GM21360 (cell line): ENCODE measurements at regions not wholly inside any gene's neighbourhood (a gene's known extent, or its start where the extent isn't known, plus 50 kb on each side); places are given as distances from the start of the nearest gene placed in this dataset.

Experiments
- ATAC-seq: cut with Tn5 transposase; IDR thresholded peaks from one replicate; pipeline ENCODE4 v1.9.1; 2021; ENCODE audit warnings: mild to moderate bottlenecking, moderate library complexity; ENCODE audit not compliant: unreplicated experiment

GRCh38 chr4:125891597-125892258 is 577.0 kb downstream of the FAT4 start:
- no peak for ATAC-seq

GRCh38 chr4:125904802-125905201 is 590.0 kb downstream of the FAT4 start:
- no peak for ATAC-seq

DNA sequence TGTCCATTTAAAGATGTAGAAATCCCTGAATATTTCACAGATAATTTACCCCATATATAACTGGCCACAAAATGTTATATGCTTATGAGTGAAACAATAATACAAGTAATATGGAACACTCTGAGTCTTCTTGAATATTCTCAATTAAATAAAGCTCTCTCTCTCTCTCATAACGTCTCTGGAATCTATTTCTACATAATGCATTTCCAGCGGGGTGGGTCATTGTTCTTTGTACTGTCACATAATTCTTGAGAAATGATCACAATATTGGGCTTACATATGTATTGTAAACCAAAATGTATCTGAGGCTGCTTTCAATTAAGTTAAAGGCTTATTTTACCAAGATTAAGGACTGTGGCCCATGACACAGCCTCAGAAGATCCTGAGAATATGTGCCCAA is 596.3 kb downstream of the FAT4 start:
- ATAC-seq, result no peak

GRCh38 chr4:125911481-125911880 is 596.7 kb downstream of the FAT4 start:
- no peak for ATAC-seq

GRCh38 chr4:125917559-125917958 is 602.8 kb downstream of the FAT4 start:
- no peak for ATAC-seq

DNA sequence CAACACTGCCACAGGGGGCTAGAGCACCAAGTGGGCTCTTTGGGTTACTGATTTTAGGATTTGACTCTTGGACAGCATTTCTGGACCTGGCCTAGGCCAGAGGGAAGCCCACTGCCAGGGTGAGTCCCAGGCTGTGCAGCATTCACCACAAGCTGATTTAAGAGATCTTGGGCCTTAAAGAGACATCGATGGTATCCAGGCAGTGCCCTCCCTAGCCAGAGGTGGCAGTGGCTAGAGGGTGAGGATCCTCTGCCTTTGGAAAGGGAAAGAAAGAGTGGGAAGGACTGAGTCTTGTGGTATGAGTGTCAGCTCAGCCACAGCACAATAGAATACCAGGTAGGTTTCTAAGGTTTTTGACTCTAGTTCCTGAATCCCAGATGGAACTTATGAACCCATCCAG is 613.9 kb downstream of the FAT4 start:
- no peak for ATAC-seq

GRCh38 chr4:125938541-125938940 is 623.8 kb downstream of the FAT4 start:
- ATAC-seq, result no peak

GRCh38 chr4:125940426-125940825 is 625.7 kb downstream of the FAT4 start:
- no peak for ATAC-seq

DNA sequence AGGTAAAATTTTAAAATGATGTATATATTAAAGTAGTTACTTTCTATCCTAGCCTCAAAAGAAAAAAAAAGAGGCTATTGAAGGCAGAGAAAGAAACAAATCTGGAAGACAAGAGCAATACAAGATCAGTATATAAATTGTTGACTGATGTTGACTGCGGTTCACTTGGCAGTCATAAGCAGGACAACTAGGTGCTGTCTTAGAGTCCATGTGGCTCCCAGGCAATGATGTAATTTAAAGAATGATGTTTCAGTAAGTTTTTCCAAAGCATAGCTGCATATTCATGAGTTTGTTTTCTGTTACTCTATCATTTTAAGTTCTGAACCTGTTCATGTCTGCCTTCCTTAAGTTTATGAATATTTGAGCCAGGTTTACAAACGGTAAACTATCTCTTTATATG is 630.2 kb downstream of the FAT4 start:
- no peak for ATAC-seq

- no peak for ATAC-seq
Observed at GRCh38 chr4:125948021-125948420, 633.3 kb downstream of the FAT4 start.

GRCh38 chr4:125951261-125951887 is 636.6 kb downstream of the FAT4 start:
- no peak for ATAC-seq

DNA sequence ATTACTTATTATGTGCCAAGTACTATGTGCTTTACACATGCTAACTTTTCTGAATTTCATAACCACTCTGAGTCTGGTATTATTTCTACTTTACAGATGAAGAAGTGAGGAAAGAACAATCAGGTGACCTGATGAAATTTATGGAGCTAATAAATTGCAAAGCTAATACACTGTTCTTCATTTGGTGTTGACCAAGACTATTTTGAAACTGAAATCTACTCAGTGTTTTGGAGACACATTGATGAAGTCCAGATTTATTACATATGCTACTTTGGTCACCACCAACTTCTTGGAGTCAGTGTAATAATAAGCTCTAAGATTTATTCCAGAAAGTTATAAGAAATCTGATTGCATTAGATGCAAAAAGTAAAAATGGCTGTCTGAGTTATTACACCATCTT is 637.9 kb downstream of the FAT4 start:
- ATAC-seq, result no peak

DNA sequence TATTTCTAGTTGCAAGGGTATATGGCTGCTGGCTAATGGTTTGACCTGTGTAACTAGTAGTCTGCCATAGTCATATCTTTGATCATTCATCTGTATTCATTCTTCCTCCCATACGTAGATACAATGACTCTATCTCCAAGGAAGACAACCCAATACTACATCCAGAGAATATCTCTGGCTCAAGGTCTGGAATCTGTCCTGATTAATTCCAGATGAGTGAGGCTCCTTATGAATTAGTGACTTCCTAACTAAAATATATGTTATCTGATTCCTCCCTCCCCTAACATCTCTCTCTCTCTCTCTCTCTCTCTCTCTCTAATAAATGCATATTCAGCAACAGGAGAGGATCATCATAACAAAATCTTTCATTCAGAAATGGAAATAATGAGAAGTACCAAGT is 641.5 kb downstream of the FAT4 start:
- ATAC-seq, result no peak

- no peak for ATAC-seq
Observed at GRCh38 chr4:125958519-125958918, 643.8 kb downstream of the FAT4 start.

GRCh38 chr4:125961626-125962025 is 646.9 kb downstream of the FAT4 start:
- no peak for ATAC-seq

- ATAC-seq, result no peak
Observed at GRCh38 chr4:125975861-125976397, 661.2 kb downstream of the FAT4 start.

- no peak for ATAC-seq
Observed at GRCh38 chr4:125979950-125980349, 665.2 kb downstream of the FAT4 start.

DNA sequence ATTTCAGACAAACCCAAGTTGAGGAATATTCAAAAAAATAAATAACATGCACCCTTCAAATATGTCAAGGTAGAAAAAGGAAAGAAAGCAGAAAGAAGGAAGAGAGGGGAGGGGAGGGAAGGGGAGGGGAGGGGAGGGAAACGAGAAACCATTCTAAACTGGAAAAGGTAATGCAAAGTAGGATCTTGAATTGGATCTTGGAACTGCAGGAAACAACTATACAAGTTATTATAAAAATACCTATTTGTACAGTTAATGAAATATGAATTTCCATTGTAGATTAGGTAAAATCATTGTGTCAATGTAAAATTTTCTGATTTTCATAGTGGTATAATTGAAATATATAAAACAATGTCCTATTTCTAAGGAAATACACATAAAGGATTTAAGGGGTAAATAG is 668.4 kb downstream of the FAT4 start:
- no peak for ATAC-seq

DNA sequence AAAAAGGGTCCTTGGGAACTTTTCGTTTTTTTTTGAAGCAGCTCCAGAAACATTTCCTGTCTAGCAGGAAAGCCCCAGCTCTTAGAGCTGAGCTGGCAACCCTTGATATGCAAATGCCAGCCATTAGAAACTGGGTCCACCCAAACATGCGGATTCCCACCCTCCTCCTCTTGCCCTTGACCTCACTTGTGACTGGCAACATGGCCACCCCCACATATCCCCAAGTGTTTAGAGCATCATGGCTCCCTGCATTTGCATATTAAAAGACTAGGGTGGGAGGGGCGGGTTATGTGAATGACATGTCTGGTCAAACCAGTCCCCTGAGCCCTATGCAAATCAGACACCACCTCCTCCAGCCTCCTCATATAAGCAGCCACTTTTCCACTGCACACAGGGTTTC is 671.1 kb downstream of the FAT4 start:
- ATAC-seq, result no peak

- ATAC-seq, result no peak
Observed at GRCh38 chr4:125986307-125986706, 671.6 kb downstream of the FAT4 start.

GRCh38 chr4:125988464-125988863 is 673.7 kb downstream of the FAT4 start:
- no peak for ATAC-seq

DNA sequence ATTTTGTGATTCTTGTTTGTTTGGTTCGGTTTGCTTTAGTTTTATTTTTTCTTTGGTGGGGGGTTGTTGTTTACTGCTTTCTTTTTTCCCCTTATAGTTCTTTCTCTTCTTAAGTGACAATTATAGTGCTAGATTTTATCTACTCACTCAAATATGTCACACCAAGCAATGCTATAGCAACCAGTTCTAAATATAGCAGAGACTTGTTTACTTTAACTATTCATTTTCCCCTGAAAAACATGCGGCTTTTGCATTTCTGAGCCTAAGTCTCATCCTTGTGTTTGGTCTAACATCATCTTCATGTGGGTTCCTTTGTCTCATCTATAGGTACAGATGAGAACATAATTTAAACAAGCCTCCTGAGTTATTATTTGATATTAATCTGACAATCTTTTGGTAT is 676.6 kb downstream of the FAT4 start:
- no peak for ATAC-seq

GRCh38 chr4:125992891-125993290 is 678.1 kb downstream of the FAT4 start:
- ATAC-seq, result no peak
